Panc1 (cell line): ENCODE measurements at regions not wholly inside any gene's neighbourhood (a gene's known extent, or its start where the extent isn't known, plus 50 kb on each side); places are given as distances from the start of the nearest gene placed in this dataset.

Experiments
- ATAC-seq: fragments of 200-7000 bp; cut with Tn5 transposase; 2 replicates; pipeline ENCODE4 v1.9.1; 2020; ENCODE audit warnings: mild to moderate bottlenecking, moderate library complexity
- BruUV-seq: library from RNA; stranded (reverse); fragments of 400-500 nt; replicated peaks from 2 replicates; lab custom pipeline; 2021; lab: Mats Ljungman, UMichigan
- CTCF ChIA-PET: fragments of 300-600 bp; sonication (Branson Sonifier 250); formaldehyde crosslinking; loops from one replicate; lab custom pipeline; 2022; ENCODE audit warnings: antibody characterized with exemption; lab: Charles Lee
- POLR2A ChIA-PET: fragments of 300-600 bp; sonication (Branson Sonifier 250); formaldehyde crosslinking; loops from one replicate; lab custom pipeline; 2022; ENCODE audit warnings: antibody characterized with exemption; lab: Charles Lee
- DNase-seq: peaks from one replicate; pipeline ENCODE4 v3.0.0-alpha.2; 2010; ENCODE audit warnings: low read depth, low spot score
- H3K27ac ChIP-seq: 2 replicates; pipeline ENCODE4 v1.5.1; 2011; ENCODE audit warnings: mild to moderate bottlenecking, low read length, inconsistent platforms
- H3K27me3 ChIP-seq: fragments of 200-500 bp; sonication (Bioruptor generic); 2 replicates; pipeline ENCODE4 v1.6.0; 2014; ENCODE audit warnings: low read length, inconsistent platforms; ENCODE audit not compliant: control insufficient read depth, insufficient read depth
- H3K36me3 ChIP-seq: fragments of 200-500 bp; sonication (Bioruptor generic); 2 replicates; pipeline ENCODE4 v1.5.1; 2014; ENCODE audit warnings: inconsistent platforms, mild to moderate bottlenecking, low read length, moderate library complexity; ENCODE audit not compliant: control insufficient read depth, insufficient read depth
- H3K4me1 ChIP-seq: 2 replicates; pipeline ENCODE4 v1.5.1; 2011; ENCODE audit warnings: inconsistent platforms, mild to moderate bottlenecking, low read length, moderate library complexity; ENCODE audit not compliant: control insufficient read depth, insufficient read depth
- H3K4me3 ChIP-seq, 2 experiments: 2 replicates each; pipeline ENCODE4 v1.5.1; 2011 to 2012; ENCODE audit warnings: low read depth in 2 of 2, low read length in 2 of 2, mild to moderate bottlenecking in 2 of 2, inconsistent platforms in 1 of 2, moderate library complexity in 1 of 2
- H3K9me3 ChIP-seq: fragments of 200-500 bp; sonication (Bioruptor generic); 2 replicates; pipeline ENCODE4 v1.5.1; 2014; ENCODE audit warnings: low read depth, mild to moderate bottlenecking, inconsistent platforms, low read length, moderate library complexity; ENCODE audit not compliant: control insufficient read depth, insufficient read depth
- CTCF ChIP-seq: fragments of 450-650 bp; IDR thresholded peaks from 2 replicates; pipeline ENCODE4 v1.5.1; 2017; ENCODE audit warnings: mild to moderate bottlenecking
- POLR2AphosphoS5 ChIP-seq: IDR thresholded peaks from 2 replicates; pipeline ENCODE4 v1.6.1; 2012; ENCODE audit warnings: mild to moderate bottlenecking, low read depth, low read length, moderate library complexity
- REST ChIP-seq, 2 experiments: IDR thresholded peaks; 2 replicates each; pipeline ENCODE4 v1.6.1; 2011 to 2012; ENCODE audit warnings: low read depth in 2 of 2, control low read depth in 1 of 2, low read length in 1 of 2, mild to moderate bottlenecking in 1 of 2, moderate library complexity in 1 of 2; ENCODE audit not compliant: insufficient read depth in 1 of 2
- SIN3A ChIP-seq: IDR thresholded peaks from 2 replicates; pipeline ENCODE4 v1.6.1; 2012; ENCODE audit warnings: low read depth, mild to moderate bottlenecking, low read length, moderate library complexity, borderline replicate concordance; ENCODE audit not compliant: insufficient read depth
- TCF7L2 ChIP-seq: IDR thresholded peaks from 2 replicates; pipeline ENCODE4 v1.6.1; 2011; ENCODE audit warnings: mild to moderate bottlenecking, low read depth, low read length, inconsistent platforms
- in situ Hi-C: cut with HindIII; loops from 2 replicates; pipeline ENCODE4 v1.10.0; 2016; ENCODE audit warnings: low sequenced_read_pairs, low pct_unique_long_range_greater_than_20kb
- intact Hi-C: fragments of 100-400 bp; cut with micrococcal nuclease; formaldehyde crosslinking; loops from one replicate; pipeline ENCODE4 v1.10.0; 2022; ENCODE audit not compliant: unreplicated experiment

DNA sequence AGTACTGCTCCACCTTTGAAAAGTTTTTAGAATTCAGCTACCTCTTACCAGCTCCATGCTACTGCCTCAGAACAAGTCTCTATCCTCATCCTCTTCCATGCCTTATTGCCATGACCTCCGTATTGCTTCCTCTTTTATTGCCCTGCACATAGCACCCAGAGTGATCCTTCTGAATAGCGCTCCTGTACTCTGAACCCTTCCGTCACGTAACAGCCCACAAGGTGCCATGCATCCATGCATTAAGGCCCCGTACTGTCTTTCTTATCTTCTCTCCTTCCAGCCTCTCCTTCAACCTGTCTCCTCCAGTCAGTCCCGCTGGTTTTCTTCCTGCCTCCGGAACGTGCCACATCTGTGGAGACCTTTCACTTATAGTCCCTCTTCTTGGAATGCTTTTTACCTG, 273.3 kb upstream of the SEMA6A start:
- Histone ChIP-seq H3K27me3 (no peaks in the 10 kb centered on the region), H3K27ac (no peak overlapping the region), H3K9me3 (no peaks in the 10 kb centered on the region), H3K4me3 (no peak overlapping the region), H3K36me3 (no peaks in the 10 kb centered on the region), H3K4me1 (no peaks in the 10 kb centered on the region)
- ATAC-seq (no peak), DNase-seq (no peak)
- BruUV-seq, result no TSS peak
- POLR2A ChIA-PET, result no interaction called here
- TF ChIP-seq SIN3A (no peak), TCF7L2 (no peak), REST (IDR thresholded peaks at IDR 0.05; ENCODE audit: insufficient read depth in 1 of 2, low read depth in 2 of 2, low read length in 1 of 2) (no peak), POLR2AphosphoS5 (no peak), CTCF (no peak)
- in situ Hi-C loops, result no loop called here
- CTCF ChIA-PET, result no interaction called here
- intact Hi-C loops, result no loop called here

- Histone ChIP-seq H3K36me3 (no peaks in the 10 kb centered on the region), H3K4me1 (no peaks in the 10 kb centered on the region), H3K27me3 (no peaks in the 10 kb centered on the region), H3K4me3 (no peak overlapping the region), H3K27ac (no peak overlapping the region), H3K9me3 (no peaks in the 10 kb centered on the region)
- TF ChIP-seq POLR2AphosphoS5, result no peak
- no peak for TF ChIP-seq CTCF
- TF ChIP-seq SIN3A, result no peak
- no peak for DNase-seq
- no peak for ATAC-seq
- intact Hi-C loops, result no loop called here
- BruUV-seq, result no TSS peak
- CTCF ChIA-PET, result no interaction called here
- in situ Hi-C loops, result no loop called here
- POLR2A ChIA-PET, result no interaction called here
Observed at GRCh38 chr5:116844015-116844414, 269.4 kb upstream of the SEMA6A start.
